ENCODE measurements at regions not wholly inside any gene's neighbourhood (a gene's known extent, or its start where the extent isn't known, plus 50 kb on each side); places are given as distances from the start of the nearest gene placed in this dataset.

DNA sequence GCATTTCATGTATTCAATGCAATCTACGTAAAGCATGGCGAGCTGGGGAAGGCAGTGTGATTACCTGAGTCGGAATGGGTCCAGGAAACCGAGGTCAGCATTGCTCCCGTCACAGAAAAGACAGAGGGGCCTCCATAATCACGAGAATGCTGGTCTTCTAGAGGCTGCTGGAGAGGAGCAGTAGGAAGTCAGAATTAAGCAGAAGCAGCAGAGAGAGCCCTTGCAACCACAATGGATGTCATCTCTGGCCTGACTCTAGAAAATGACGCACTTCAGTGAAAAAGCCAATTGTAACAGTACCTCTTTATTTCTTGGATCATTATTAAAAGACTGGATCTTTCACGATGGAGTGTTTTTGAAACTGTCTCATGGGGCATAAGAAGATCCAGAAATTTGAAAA is 69.5 kb upstream of the FOXN3 start:
- TF ChIP-seq MYC (IDR thresholded peaks at IDR 0.05; ENCODE audit: low read depth, low read length) (no peak), POLR2A (IDR thresholded peaks at IDR 0.05; ENCODE audit: extremely low read depth, insufficient read length) (no peak)

All from NB4 (cell line).